H1 (cell line): ENCODE measurements at regions not wholly inside any gene's neighbourhood (a gene's known extent, or its start where the extent isn't known, plus 50 kb on each side); places are given as distances from the start of the nearest gene placed in this dataset.

Experiments used
- CTCF ChIA-PET: fragments of 300-600 bp; sonication (Branson Sonifier 250); formaldehyde crosslinking; loops from one replicate; lab custom pipeline; 2021; ENCODE audit not compliant: partially characterized antibody; lab: Charles Lee
- POLR2A ChIA-PET: fragments of 300-600 bp; sonication (Branson Sonifier 250); formaldehyde crosslinking; loops from one replicate; lab custom pipeline; 2021; ENCODE audit warnings: inconsistent platforms; ENCODE audit not compliant: partially characterized antibody; lab: Charles Lee
- DNase-seq, 2 experiments: peaks; one replicate each; pipeline versions ENCODE4 v3.0.0 to v3.0.0-alpha.2; 2010 to 2022; ENCODE audit warnings: low spot score in 2 of 2, low read depth in 1 of 2, mixed read lengths in 1 of 2
- FAIRE-seq: peaks from 2 replicates; lab custom pipeline; 2011; peaks lifted over from hg19 to GRCh38; lab: Jason Lieb, UNC
- H2AFZ ChIP-seq: 2 replicates; pipeline ENCODE4 v1.8.1; 2012; ENCODE audit warnings: low read length, inconsistent platforms
- H2AK5ac ChIP-seq: 2 replicates; pipeline ENCODE4 v1.6.1; 2013; ENCODE audit warnings: low read depth, low read length
- H2BK120ac ChIP-seq: replicated peaks from 2 replicates; pipeline ENCODE3; 2013; ENCODE audit warnings: low read depth, low read length, inconsistent platforms
- H2BK12ac ChIP-seq: 2 replicates; pipeline ENCODE4 v1.6.1; 2013; ENCODE audit warnings: low read depth, low read length
- H2BK15ac ChIP-seq: 2 replicates; pipeline ENCODE4 v1.6.1; 2013; ENCODE audit warnings: low read length
- H2BK20ac ChIP-seq: 2 replicates; pipeline ENCODE4 v1.6.1; 2013; ENCODE audit warnings: low read length
- H2BK5ac ChIP-seq: 2 replicates; pipeline ENCODE4 v1.6.1; 2013; ENCODE audit warnings: low read depth, low read length
- H3K14ac ChIP-seq: 2 replicates; pipeline ENCODE4 v1.6.1; 2013; ENCODE audit warnings: inconsistent platforms; ENCODE audit not compliant: insufficient read length
- H3K18ac ChIP-seq: 2 replicates; pipeline ENCODE4 v1.6.1; 2013; ENCODE audit warnings: low read length; ENCODE audit errors: extremely low read depth
- H3K23ac ChIP-seq: 2 replicates; pipeline ENCODE4 v1.6.1; 2013; ENCODE audit warnings: inconsistent platforms; ENCODE audit not compliant: insufficient read length
- H3K23me2 ChIP-seq: 2 replicates; pipeline ENCODE4 v1.6.1; 2013; ENCODE audit warnings: low read depth, low read length
- H3K27ac ChIP-seq: 2 replicates; pipeline ENCODE4 v1.6.1; 2011; ENCODE audit warnings: low read depth, low read length, inconsistent platforms
- H3K27me3 ChIP-seq, 4 experiments: replicated peaks in 1 of 4; 1 replicate in 1 of 4; 2 replicates in 3 of 4; pipeline versions ENCODE4 v1.6.1 to v1.8.1; 2011 to 2013; ENCODE audit warnings: low read length in 3 of 4, mild to moderate bottlenecking in 3 of 4, inconsistent platforms in 2 of 4, mixed read lengths in 2 of 4, moderate library complexity in 1 of 4; ENCODE audit not compliant: control insufficient read depth in 3 of 4, insufficient read depth in 3 of 4; ENCODE audit errors: extremely low read depth in 1 of 4
- H3K36me3 ChIP-seq, 4 experiments: 2 replicates each; pipeline versions ENCODE4 v1.6.1 to v1.8.1; 2011 to 2013; ENCODE audit warnings: mild to moderate bottlenecking in 4 of 4, low read length in 3 of 4, moderate library complexity in 2 of 4, control low read depth in 1 of 4, inconsistent platforms in 1 of 4; ENCODE audit not compliant: insufficient read depth in 4 of 4, control insufficient read depth in 2 of 4
- H3K4ac ChIP-seq: replicated peaks from 2 replicates; pipeline ENCODE3; 2013; ENCODE audit warnings: low read length, low read depth, mixed read lengths, inconsistent platforms; ENCODE audit not compliant: insufficient read length
- H3K4me1 ChIP-seq, 4 experiments: replicated peaks in 1 of 4; 1 replicate in 1 of 4; 2 replicates in 3 of 4; pipeline versions ENCODE4 v1.6.1 to v1.8.1; 2011 to 2013; ENCODE audit warnings: low read length in 3 of 4, inconsistent platforms in 2 of 4, mixed read lengths in 1 of 4; ENCODE audit not compliant: insufficient read depth in 4 of 4, control insufficient read depth in 3 of 4
- H3K4me2 ChIP-seq, 2 experiments: 2 replicates each; pipeline versions ENCODE4 v1.6.1 to v1.8.1; 2011 to 2013; ENCODE audit warnings: low read depth in 2 of 2, low read length in 2 of 2, control low read depth in 1 of 2, inconsistent platforms in 1 of 2, mild to moderate bottlenecking in 1 of 2; ENCODE audit not compliant: insufficient read depth in 1 of 2
- H3K4me3 ChIP-seq, 4 experiments: fragments of 200-600, 300-600 bp in 1 of 4; sonication (generic), shearing (Covaris generic), sonication (Bioruptor Twin) in 1 of 4; 2 replicates each; pipeline versions ENCODE4 v1.5.1 to v1.8.1; 2011 to 2016; ENCODE audit warnings: low read length in 4 of 4, low read depth in 3 of 4, control low read depth in 2 of 4, inconsistent platforms in 2 of 4, mild to moderate bottlenecking in 2 of 4, mixed read lengths in 1 of 4, moderate library complexity in 1 of 4; ENCODE audit not compliant: insufficient read depth in 2 of 4; ENCODE audit errors: extremely low read depth in 1 of 4
- H3K56ac ChIP-seq: replicated peaks from 2 replicates; pipeline ENCODE3; 2013; ENCODE audit warnings: low read depth, mild to moderate bottlenecking, mixed read lengths, low read length, inconsistent platforms; ENCODE audit not compliant: insufficient read length
- H3K79me1 ChIP-seq: 2 replicates; pipeline ENCODE4 v1.6.1; 2013; ENCODE audit warnings: low read depth, low read length, control low read depth
- H3K79me2 ChIP-seq, 2 experiments: 2 replicates each; pipeline versions ENCODE4 v1.6.1 to v1.8.1; 2012 to 2013; ENCODE audit warnings: low read length in 2 of 2, mild to moderate bottlenecking in 2 of 2, inconsistent platforms in 1 of 2; ENCODE audit not compliant: insufficient read depth in 2 of 2, control insufficient read depth in 1 of 2
- H3K9ac ChIP-seq, 4 experiments: replicated peaks in 1 of 4; 1 replicate in 1 of 4; 2 replicates in 3 of 4; pipeline versions ENCODE4 v1.6.1 to v1.8.1; 2011 to 2013; ENCODE audit warnings: low read depth in 3 of 4, low read length in 3 of 4, control low read depth in 2 of 4, mild to moderate bottlenecking in 2 of 4, moderate library complexity in 2 of 4, inconsistent platforms in 1 of 4; ENCODE audit errors: extremely low read depth in 1 of 4
- H3K9me3 ChIP-seq, 2 experiments: 2 replicates each; pipeline versions ENCODE4 v1.6.1 to v1.8.1; 2012 to 2013; ENCODE audit warnings: mild to moderate bottlenecking in 2 of 2, moderate library complexity in 2 of 2, control low read depth in 1 of 2, inconsistent platforms in 1 of 2, low read depth in 1 of 2, low read length in 1 of 2, mixed read lengths in 1 of 2; ENCODE audit not compliant: insufficient read depth in 2 of 2
- H4K20me1 ChIP-seq, 2 experiments: replicated peaks in 1 of 2; 2 replicates each; pipeline versions ENCODE3 to v1.8.1; 2011 to 2013; ENCODE audit warnings: inconsistent platforms in 2 of 2, low read length in 2 of 2, mild to moderate bottlenecking in 1 of 2; ENCODE audit not compliant: insufficient read depth in 2 of 2, control insufficient read depth in 1 of 2
- H4K5ac ChIP-seq: 2 replicates; pipeline ENCODE4 v1.6.1; 2013; ENCODE audit warnings: low read length, low read depth, mixed read lengths, inconsistent platforms; ENCODE audit not compliant: insufficient read length
- H4K8ac ChIP-seq: 2 replicates; pipeline ENCODE4 v1.8.0; 2013; ENCODE audit warnings: mild to moderate bottlenecking, moderate library complexity, low read length, inconsistent platforms; ENCODE audit not compliant: insufficient read depth; ENCODE audit errors: extremely low read depth
- H4K91ac ChIP-seq: replicated peaks from 2 replicates; pipeline ENCODE3; 2013; ENCODE audit warnings: low read length, mixed read lengths, inconsistent platforms; ENCODE audit not compliant: insufficient read length
- ASH2L ChIP-seq: fragments of 200-600, 300-600 bp; sonication (generic); IDR thresholded peaks from one replicate; pipeline ENCODE4 v1.7.1; 2017; ENCODE audit warnings: low read length
- BACH1 ChIP-seq: IDR thresholded peaks from 2 replicates; pipeline ENCODE4 v1.6.1; 2012; ENCODE audit warnings: low read length, improper control_type of control experiment
- CBX5 ChIP-seq: fragments of 300-800, 300-1000 bp; sonication (generic); IDR thresholded peaks from 2 replicates; pipeline ENCODE4 v1.7.1; 2016; ENCODE audit warnings: antibody characterized with exemption, low read length, low read depth
- CEBPB ChIP-seq: IDR thresholded peaks from 2 replicates; pipeline ENCODE4 v1.6.1; 2012; ENCODE audit warnings: low read depth, low read length
- CHD1 ChIP-seq: IDR thresholded peaks from 2 replicates; pipeline ENCODE4 v1.6.1; 2012; ENCODE audit warnings: low read depth, low read length, improper control_type of control experiment
- CHD2 ChIP-seq: IDR thresholded peaks from 2 replicates; pipeline ENCODE4 v1.6.1; 2012; ENCODE audit warnings: low read length, improper control_type of control experiment
- CREB1 ChIP-seq: IDR thresholded peaks from 2 replicates; pipeline ENCODE4 v1.6.1; 2012; ENCODE audit warnings: inconsistent platforms
- CTCF ChIP-seq, 3 experiments: IDR thresholded peaks; 1 replicate in 2 of 3; 2 replicates in 1 of 3; pipeline versions ENCODE4 v1.5.1 to v1.6.1; 2011; ENCODE audit warnings: low read length in 3 of 3, mild to moderate bottlenecking in 3 of 3, inconsistent platforms in 2 of 3, low read depth in 1 of 3, moderate library complexity in 1 of 3; ENCODE audit not compliant: insufficient read depth in 1 of 3; ENCODE audit errors: control extremely low read depth in 1 of 3
- KDM5A ChIP-seq: fragments of 200-600 bp; IDR thresholded peaks from 2 replicates; pipeline ENCODE4 v1.7.1; 2012; ENCODE audit warnings: mild to moderate bottlenecking, low read length, inconsistent platforms, mixed read lengths
- POLR2AphosphoS5 ChIP-seq: IDR thresholded peaks from 2 replicates; pipeline ENCODE4 v1.6.1; 2011; ENCODE audit warnings: low read depth, low read length
- SRF ChIP-seq: IDR thresholded peaks from 2 replicates; pipeline ENCODE4 v1.6.1; 2011; ENCODE audit warnings: mild to moderate bottlenecking, low read depth, low read length, moderate library complexity
- SUZ12 ChIP-seq: fragments of 200-600 bp; sonication (generic); IDR thresholded peaks from 2 replicates; pipeline ENCODE4 v1.6.1; 2012; ENCODE audit warnings: mild to moderate bottlenecking, inconsistent platforms, low read length, moderate library complexity, mixed read lengths
- TAF1 ChIP-seq: IDR thresholded peaks from 2 replicates; pipeline ENCODE4 v1.6.1; 2011; ENCODE audit warnings: mild to moderate bottlenecking, low read depth, low read length
- ZNF274 ChIP-seq: IDR thresholded peaks from 2 replicates; pipeline ENCODE4 v1.7.0; 2012; ENCODE audit warnings: low read length, borderline replicate concordance; ENCODE audit errors: extremely low read depth
- WGBS, 2 experiments: shearing (Covaris generic) in 1 of 2; methylation state at CpG; one replicate each; pipeline versions ENCODE4 v1.1.6 to v1.1.7; 2013 to 2015; ENCODE audit warnings: low lambda C conversion rate in 2 of 2, mixed read lengths in 2 of 2, inconsistent platforms in 1 of 2, low coverage in 1 of 2, missing lambda C conversion rate in 1 of 2; ENCODE audit not compliant: insufficient replicate concordance in 2 of 2, insufficient coverage in 1 of 2, insufficient read length in 1 of 2; ENCODE audit errors: extremely low coverage in 1 of 2, missing lambda C conversion rate in 1 of 2; 5-methylcytosine and 5-hydroxymethylcytosine counted together

- Histone ChIP-seq H4K8ac (no peak overlapping the region), H2AFZ (no peak overlapping the region), H3K9ac (no peak overlapping the region), H3K4ac (no peak overlapping the region), H3K4me1 (no peaks in the 10 kb centered on the region), H2BK20ac (no peak overlapping the region), H2BK12ac (no peak overlapping the region), H2BK5ac (no peak overlapping the region), H3K27me3 (no peaks in the 10 kb centered on the region), H3K27ac (no peak overlapping the region), H2BK15ac (no peak overlapping the region), H3K36me3 (no peaks in the 10 kb centered on the region), H3K23me2 (no peaks in the 10 kb centered on the region), H3K9me3 (no peaks in the 10 kb centered on the region), H3K4me2 (no peak overlapping the region), H4K91ac (no peak overlapping the region), H3K56ac (no peak overlapping the region), H2AK5ac (no peak overlapping the region), H2BK120ac (no peak overlapping the region), H3K23ac (no peak overlapping the region), H3K4me3 (no peak overlapping the region), H3K14ac (no peak overlapping the region), H4K20me1 (no peaks in the 10 kb centered on the region), H4K5ac (no peak overlapping the region), H3K18ac (no peak overlapping the region), H3K79me1 (no peaks in the 10 kb centered on the region), H3K79me2 (no peaks in the 10 kb centered on the region)
- no peak for DNase-seq
- WGBS, 2 experiments: 95% methylated on average over 11 of the region's 11 CpGs; no CpG with 5 or more reads in 1 of the 2 experiments
- FAIRE-seq: no peak
- POLR2A ChIA-PET: no interaction called here
- CTCF ChIA-PET: interaction anchor here (0.5 kb wide), 1 partner anchor 71 kb away, joined by 4 read pairs; no protein-coding TSS in a partner anchor
- TF ChIP-seq CHD2 (no peak), CBX5 (no peak), BACH1 (no peak), CTCF (IDR thresholded peaks at IDR 0.05; ENCODE audit: control extremely low read depth in 1 of 3, insufficient read depth in 1 of 3, low read depth in 1 of 3, low read length in 3 of 3) (no peak), CREB1 (no peak), POLR2AphosphoS5 (no peak), ASH2L (no peak), TAF1 (no peak), KDM5A (no peak), CEBPB (no peak), SUZ12 (no peak), CHD1 (no peak), ZNF274 (no peak), SRF (no peak)
Observed at GRCh38 chr6:163985710-163986109, 571.2 kb downstream of the QKI start.
